SJSA1 (cell line): ENCODE measurements at regions not wholly inside any gene's neighbourhood (a gene's known extent, or its start where the extent isn't known, plus 50 kb on each side); places are given as distances from the start of the nearest gene placed in this dataset.
"Not testable (repeated sequence)": the region's sequence is repeated elsewhere in the genome, so short reads cannot be mapped to it uniquely, and the experiment has no call there.

Experiments used
- DNase-seq, 2 experiments: peaks; one replicate each; pipeline ENCODE4 v3.0.0-alpha.2; 2015 to 2020; ENCODE audit warnings: low spot score in 2 of 2, low read depth in 1 of 2
- H3K27ac ChIP-seq: fragments of 250-450 bp; sonication (Bioruptor Pico); 2 replicates; pipeline ENCODE4 v1.5.1; 2020; ENCODE audit warnings: mild to moderate bottlenecking, moderate library complexity
- H3K27me3 ChIP-seq: fragments of 250-450 bp; sonication (Bioruptor Pico); replicated peaks from 2 replicates; pipeline ENCODE4 v1.5.1; 2020; ENCODE audit warnings: mild to moderate bottlenecking, moderate library complexity
- H3K36me3 ChIP-seq: fragments of 250-450 bp; sonication (Bioruptor Pico); 2 replicates; pipeline ENCODE4 v1.5.1; 2020; ENCODE audit warnings: mild to moderate bottlenecking
- H3K4me1 ChIP-seq: fragments of 250-450 bp; sonication (Bioruptor Pico); replicated peaks from 2 replicates; pipeline ENCODE4 v1.6.1; 2021; ENCODE audit warnings: mild to moderate bottlenecking
- H3K4me3 ChIP-seq: fragments of 250-450 bp; sonication (Bioruptor Pico); 2 replicates; pipeline ENCODE4 v1.5.1; 2020; ENCODE audit warnings: mild to moderate bottlenecking
- H3K9me3 ChIP-seq: fragments of 250-450 bp; sonication (Bioruptor Pico); replicated peaks from 2 replicates; pipeline ENCODE4 v1.5.1; 2020; ENCODE audit warnings: mild to moderate bottlenecking

DNA sequence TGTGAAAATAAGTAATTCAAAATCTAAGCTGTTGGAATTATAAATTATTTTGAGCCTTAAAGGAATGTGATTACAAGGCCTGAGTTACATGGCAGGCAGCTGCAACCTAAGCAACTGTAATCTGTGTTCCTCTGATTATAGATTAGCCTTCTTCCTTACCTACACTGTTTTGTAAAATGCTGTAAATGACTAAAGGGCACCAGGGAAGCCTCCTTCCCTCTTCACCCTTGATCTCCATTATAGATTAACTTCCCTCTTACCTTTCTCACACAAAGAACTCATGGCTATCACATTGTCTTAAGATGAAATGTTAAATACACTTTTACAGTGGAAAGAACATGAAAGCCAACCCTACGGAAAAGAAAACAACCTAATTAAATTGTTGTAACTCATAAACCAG lies 423.7 kb upstream of the KLF12 start:
- Histone ChIP-seq H3K4me1 (no peaks in the 10 kb centered on the region), H3K9me3 (no peaks in the 10 kb centered on the region), H3K4me3 (no peak overlapping the region), H3K36me3 (no peaks in the 10 kb centered on the region), H3K27me3 (no peaks in the 10 kb centered on the region), H3K27ac (no peak overlapping the region)
- no peak for DNase-seq

DNA sequence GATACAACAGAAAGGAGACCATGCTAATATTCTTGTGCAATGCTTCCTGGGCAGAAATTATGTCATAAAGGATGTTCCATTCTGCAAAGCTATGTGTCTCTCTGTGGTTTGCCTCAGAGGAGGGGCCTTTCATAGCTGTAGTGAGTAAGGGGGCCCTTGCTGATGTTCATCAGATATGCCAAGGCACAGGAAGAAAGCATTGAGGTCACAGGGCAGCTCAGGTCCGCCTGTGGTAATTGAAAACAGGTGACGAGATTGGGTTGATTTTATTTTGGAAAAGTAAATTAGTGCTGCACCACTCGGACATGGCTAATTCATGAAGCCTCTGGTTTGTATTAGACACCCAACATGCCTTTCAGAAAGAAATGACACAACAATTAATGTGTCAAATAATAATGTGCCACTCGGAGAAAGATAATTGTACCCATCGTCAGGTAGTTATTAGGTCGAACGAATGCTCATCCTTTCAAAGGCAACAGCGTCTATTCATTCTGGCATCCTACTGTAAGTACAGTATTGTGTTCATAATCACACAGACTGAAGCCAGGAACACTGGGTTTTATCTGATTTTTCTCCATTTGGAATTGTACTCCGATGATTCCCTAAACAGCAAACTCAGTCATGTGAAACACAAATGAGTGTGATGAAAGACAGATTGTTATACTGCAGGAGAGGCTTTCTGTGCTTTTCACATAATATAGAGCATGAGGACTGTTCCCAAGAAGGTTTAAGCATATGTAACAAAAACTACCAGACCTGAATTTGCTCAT lies 421.6 kb upstream of the KLF12 start:
- H3K27ac ChIP-seq = no peak overlapping the region
- no peaks in the 10 kb centered on the region for H3K27me3 ChIP-seq
- no peaks in the 10 kb centered on the region for H3K4me1 ChIP-seq
- no peaks in the 10 kb centered on the region for H3K36me3 ChIP-seq
- DNase-seq = no peak
- H3K4me3 ChIP-seq = no peak overlapping the region
- H3K9me3 ChIP-seq = no peaks in the 10 kb centered on the region

DNA sequence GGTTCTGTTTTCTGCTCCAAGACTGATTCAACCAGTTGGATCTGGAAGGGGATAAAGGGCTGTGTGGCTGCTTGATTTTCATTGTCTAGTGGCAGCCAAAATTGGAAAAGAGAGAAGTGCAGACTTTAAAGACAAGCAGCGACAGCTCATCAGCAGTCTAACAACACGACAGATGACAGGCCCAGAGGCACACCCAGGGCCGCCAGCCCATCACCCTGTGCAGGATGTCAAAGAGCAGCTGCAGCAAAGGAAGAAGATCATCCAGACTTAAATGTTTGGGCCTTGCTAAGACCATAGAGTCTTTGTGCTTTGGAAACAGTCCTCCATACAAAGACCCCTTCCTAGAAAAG lies 421.0 kb upstream of the KLF12 start:
- no peak for DNase-seq
- no peak overlapping the region for H3K27ac ChIP-seq
- no peaks in the 10 kb centered on the region for H3K27me3 ChIP-seq
- H3K36me3 ChIP-seq = no peaks in the 10 kb centered on the region
- no peaks in the 10 kb centered on the region for H3K4me1 ChIP-seq
- no peak overlapping the region for H3K4me3 ChIP-seq
- H3K9me3 ChIP-seq = no peaks in the 10 kb centered on the region

DNA sequence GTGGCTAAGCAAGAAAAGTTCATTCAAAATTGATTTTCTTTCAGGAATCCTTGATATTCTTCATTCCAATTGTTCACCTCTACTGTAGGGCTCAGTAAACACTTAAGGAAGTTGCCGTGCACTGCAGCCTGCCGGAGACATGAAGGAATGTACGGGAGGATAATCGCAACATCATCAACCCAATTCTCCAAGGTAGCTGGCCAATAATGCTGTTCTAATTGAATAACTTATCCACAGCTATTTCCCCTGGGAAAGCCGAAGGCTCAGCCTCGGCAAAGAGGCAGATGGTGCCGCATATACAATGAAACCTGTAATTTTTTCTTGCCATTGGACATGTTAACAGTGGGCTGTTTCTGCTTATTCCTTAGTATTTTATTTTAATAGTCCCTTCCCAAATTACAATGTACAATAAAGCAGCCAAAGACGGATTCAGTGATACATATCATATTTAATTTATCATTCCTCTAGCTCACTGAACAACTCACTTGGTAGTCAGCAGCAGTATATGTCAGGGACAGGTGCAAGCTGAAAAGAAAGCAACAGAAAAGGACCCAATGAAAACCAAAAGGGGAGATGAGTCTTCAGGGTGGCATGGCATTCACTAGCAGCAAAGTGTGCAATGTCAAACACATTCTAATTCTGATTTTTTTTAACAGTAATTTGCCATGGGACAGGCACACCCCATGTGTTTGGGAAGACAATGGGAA lies 420.5 kb upstream of the KLF12 start:
- H3K27ac ChIP-seq = no peak overlapping the region
- no peak for DNase-seq

DNA sequence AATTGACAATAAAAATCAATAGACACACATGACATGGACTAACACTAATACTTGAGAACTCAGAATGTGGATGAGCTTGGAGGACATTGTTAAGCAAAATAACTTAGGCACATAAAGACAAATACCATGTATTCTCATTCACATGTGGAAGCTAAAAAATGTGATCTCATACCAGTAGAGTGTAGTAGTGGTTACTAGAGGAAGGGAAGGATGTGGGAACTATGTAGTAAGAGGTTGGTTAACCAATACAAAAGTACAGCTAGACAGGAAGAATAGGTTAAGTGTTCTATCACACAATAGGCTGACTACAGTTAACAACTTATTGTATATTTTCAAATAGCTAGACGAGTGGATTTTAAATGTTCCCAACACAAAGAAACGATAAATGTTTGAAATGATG lies 415.8 kb upstream of the KLF12 start:
- no peaks in the 10 kb centered on the region for H3K9me3 ChIP-seq
- H3K4me1 ChIP-seq = no peaks in the 10 kb centered on the region
- no peaks in the 10 kb centered on the region for H3K36me3 ChIP-seq
- no peak overlapping the region for H3K4me3 ChIP-seq
- H3K27ac ChIP-seq = no peak overlapping the region
- no peak for DNase-seq
- H3K27me3 ChIP-seq = no peaks in the 10 kb centered on the region

More for the DNA sequence above, 420.5 kb upstream of the KLF12 start:
- H3K4me1 ChIP-seq = no peaks in the 10 kb centered on the region
- H3K4me3 ChIP-seq = no peak overlapping the region
- no peaks in the 10 kb centered on the region for H3K9me3 ChIP-seq
- no peaks in the 10 kb centered on the region for H3K27me3 ChIP-seq
- H3K36me3 ChIP-seq = no peaks in the 10 kb centered on the region

DNA sequence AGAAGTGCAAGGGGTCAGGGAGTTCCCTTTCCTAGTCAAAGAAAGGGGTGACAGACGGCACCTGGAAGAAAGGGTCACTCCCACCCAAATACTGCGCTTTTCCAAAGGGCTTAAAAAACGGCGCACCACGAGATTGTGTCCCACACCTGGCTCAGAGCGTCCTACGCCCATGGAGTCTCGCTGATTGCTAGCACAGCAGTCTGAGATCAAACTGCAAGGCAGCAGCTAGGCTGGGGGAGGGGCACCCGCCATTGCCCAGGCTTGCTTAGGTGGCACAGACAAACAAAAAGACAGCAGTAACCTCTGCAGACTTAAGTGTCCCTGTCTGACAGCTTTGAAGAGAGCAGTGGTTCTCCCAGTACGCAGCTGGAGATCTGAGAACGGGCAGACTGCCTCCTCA lies 402.4 kb upstream of the KLF12 start:
- H3K27me3 ChIP-seq, H3K27ac ChIP-seq, H3K4me1 ChIP-seq, H3K36me3 ChIP-seq, DNase-seq, H3K9me3 ChIP-seq, H3K4me3 ChIP-seq: not testable (repeated sequence)

DNA sequence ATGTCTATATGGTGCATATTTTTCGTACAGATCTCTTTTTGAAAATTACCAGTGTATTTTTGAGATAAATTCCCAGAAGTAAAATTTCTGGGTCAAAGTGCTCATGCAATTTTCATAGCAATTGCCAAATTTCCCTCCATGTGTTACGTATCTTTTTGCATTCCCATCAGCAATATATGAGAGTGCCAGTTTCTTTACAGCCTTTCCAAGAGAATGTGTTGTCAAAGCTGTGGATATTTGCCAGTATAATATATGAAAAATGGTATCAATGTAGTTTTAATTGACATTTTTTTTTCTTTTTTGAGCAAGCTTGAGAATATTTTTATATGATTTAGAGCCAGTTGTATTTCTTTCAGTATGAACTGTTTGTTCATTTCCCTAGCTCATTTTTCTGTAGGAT lies 399.0 kb upstream of the KLF12 start:
- H3K27me3 ChIP-seq = no peaks in the 10 kb centered on the region
- no peak overlapping the region for H3K4me3 ChIP-seq
- DNase-seq = no peak
- no peak overlapping the region for H3K27ac ChIP-seq
- H3K4me1 ChIP-seq = no peaks in the 10 kb centered on the region
- no peaks in the 10 kb centered on the region for H3K36me3 ChIP-seq
- H3K9me3 ChIP-seq = no peaks in the 10 kb centered on the region

DNA sequence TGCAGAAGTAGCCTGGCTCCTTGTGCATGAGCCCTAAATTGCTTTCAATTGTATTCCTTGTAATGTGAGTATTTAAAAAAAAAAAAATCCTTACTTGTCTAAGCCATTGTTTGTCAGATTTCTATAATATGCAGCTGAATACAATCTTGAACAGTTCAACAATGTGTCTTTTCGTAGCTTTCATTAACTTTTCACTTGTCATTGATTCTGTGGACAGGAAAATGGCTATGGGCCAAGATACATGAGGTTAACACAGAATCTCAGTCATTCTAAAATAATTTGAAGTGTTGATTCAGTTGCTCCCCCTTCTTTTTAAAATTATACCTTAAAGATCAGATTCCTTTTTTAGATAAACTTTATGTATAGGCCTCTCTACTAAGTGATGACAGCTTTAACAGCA lies 395.8 kb upstream of the KLF12 start:
- no peak overlapping the region for H3K4me3 ChIP-seq
- H3K27me3 ChIP-seq = no peaks in the 10 kb centered on the region
- no peaks in the 10 kb centered on the region for H3K4me1 ChIP-seq
- H3K9me3 ChIP-seq = no peaks in the 10 kb centered on the region
- H3K36me3 ChIP-seq = no peaks in the 10 kb centered on the region
- no peak overlapping the region for H3K27ac ChIP-seq
- DNase-seq = no peak

DNA sequence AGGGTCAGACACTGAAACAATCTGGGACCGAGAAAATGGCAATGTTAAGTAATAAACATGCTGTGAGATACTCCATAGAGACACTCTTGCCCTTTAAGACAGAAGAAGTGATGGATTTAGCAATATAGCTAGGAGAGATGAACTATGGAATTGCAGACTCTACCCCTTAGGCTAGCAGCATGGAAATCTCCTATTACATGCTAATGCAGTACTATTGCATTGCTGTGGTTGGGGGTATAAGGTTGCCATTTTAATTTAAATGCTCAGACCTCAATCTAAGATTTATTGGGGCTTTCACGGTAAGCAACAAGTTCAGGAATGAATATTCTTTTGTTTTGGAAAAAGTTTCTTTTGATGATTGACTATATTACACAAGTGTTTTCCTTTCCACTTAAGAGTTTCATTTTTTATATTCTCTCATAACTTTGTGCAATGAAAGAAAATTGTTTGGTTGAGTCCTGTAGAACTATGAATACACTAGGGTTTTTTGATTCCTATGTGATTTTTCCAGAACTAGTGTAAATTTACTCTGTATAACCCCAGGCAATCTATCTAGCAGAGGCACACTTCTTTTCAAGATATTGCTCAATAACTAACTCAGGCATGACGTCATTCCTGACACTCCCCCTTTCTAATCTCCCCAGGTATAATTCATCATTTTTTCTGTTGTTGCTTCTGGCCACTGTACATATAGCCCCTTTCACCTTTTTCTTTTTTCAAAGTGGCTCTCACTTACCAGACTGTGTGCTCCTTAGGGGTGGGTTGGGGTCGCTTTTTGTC lies 394.7 kb upstream of the KLF12 start:
- Histone ChIP-seq H3K4me1 (no peaks in the 10 kb centered on the region), H3K4me3 (no peak overlapping the region), H3K27ac (no peak overlapping the region), H3K27me3 (no peaks in the 10 kb centered on the region), H3K9me3 (no peaks in the 10 kb centered on the region), H3K36me3 (no peaks in the 10 kb centered on the region)
- no peak for DNase-seq

DNA sequence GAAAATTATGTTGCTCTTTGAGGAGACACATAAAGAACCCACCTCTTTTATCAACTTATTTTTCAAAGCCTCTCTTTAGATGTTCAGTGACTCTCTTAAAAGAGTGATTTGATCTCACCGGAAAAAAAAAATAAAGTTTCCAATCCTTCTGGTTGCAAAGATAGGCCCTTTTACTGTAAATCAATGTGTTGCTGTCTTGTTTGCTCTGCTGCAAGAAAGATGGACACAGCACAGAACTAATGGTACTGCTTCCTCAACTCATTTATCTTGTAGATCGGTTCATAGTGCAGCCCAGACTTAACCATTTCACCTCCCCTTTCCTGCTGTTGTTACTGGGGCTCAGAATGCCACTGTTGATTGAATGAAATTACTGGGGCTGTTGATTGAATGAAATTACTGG lies 388.9 kb upstream of the KLF12 start:
- Histone ChIP-seq H3K9me3 (no peaks in the 10 kb centered on the region), H3K27ac (no peak overlapping the region), H3K4me3 (no peak overlapping the region), H3K36me3 (no peaks in the 10 kb centered on the region), H3K27me3 (no peaks in the 10 kb centered on the region), H3K4me1 (no peaks in the 10 kb centered on the region)
- no peak for DNase-seq

DNA sequence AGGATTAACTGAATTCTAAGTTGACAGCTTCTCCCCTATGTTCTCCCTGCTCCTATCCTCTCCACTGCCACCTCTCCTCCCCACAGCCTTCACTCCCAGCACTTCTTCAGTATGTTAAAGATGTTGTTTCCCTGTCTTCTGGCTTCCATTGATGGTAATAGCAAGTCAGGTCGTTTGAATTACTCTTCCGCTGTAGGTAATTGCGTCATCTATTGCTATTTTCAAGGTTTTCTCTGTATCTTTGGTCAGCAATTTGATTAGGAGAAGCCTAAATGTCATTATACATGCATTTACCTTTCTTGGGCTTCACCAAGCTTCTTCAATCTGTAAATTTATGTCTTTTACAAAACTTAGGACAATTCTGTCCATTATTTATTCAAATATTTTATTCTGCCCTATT lies 377.3 kb upstream of the KLF12 start:
- no peaks in the 10 kb centered on the region for H3K36me3 ChIP-seq
- no peak overlapping the region for H3K4me3 ChIP-seq
- H3K27ac ChIP-seq = no peak overlapping the region
- H3K9me3 ChIP-seq = no peaks in the 10 kb centered on the region
- H3K27me3 ChIP-seq = no peaks in the 10 kb centered on the region
- H3K4me1 ChIP-seq = no peaks in the 10 kb centered on the region
- no peak for DNase-seq

DNA sequence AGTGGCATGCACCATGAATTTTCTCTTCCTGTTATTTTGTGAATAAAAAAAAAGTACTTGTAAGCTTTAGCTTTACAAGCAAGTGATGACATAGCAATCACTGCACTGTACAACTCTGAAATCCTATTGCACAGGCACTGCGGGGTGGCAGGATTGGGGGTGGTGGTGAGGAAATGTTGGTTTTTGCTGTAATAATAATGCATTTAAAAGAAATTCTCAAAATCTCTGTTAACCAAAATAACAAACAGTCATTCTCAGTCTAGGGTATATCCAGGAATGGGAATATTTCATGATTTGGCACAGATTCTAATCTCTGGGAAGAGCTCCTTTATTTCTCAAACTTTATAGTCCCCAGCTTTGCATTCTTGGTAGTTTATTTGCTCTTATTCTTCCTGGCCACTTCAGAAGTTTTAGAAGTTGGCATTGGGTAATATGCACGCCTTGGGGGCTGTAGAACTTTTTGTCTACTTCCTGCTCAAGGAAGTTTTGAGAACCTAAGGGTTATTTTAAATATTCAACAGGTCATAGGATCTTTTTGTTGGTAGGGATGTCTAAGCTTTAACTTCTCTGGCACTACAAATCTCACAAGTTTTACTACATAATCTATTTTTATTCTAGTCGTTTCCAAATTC lies 353.0 kb upstream of the KLF12 start:
- no peak overlapping the region for H3K27ac ChIP-seq
- no peaks in the 10 kb centered on the region for H3K9me3 ChIP-seq
- no peak overlapping the region for H3K4me3 ChIP-seq
- H3K4me1 ChIP-seq = no peaks in the 10 kb centered on the region
- DNase-seq = no peak
- no peaks in the 10 kb centered on the region for H3K27me3 ChIP-seq
- no peaks in the 10 kb centered on the region for H3K36me3 ChIP-seq

DNA sequence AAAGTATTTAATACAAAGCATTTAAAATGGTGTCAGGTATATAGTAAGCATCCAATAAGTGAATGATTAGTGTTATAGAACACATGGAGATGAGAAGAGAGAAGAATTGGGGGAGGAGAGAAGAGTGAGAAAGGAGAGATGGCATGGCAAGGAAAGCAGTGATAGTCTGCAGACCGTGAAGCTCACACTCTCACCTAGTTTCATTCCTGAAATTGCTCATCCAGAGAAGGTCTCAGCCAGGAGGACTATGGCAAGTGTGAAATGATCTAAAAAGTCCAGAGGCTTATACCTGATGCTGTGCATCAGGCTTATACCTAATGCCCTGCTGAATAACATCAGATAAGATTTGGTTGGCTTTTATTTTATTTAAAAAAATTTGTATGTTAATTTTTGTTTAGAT lies 351.6 kb upstream of the KLF12 start:
- no peak for DNase-seq
- Histone ChIP-seq H3K4me3 (no peak overlapping the region), H3K4me1 (no peaks in the 10 kb centered on the region), H3K9me3 (no peaks in the 10 kb centered on the region), H3K27me3 (no peaks in the 10 kb centered on the region), H3K36me3 (no peaks in the 10 kb centered on the region), H3K27ac (no peak overlapping the region)

DNA sequence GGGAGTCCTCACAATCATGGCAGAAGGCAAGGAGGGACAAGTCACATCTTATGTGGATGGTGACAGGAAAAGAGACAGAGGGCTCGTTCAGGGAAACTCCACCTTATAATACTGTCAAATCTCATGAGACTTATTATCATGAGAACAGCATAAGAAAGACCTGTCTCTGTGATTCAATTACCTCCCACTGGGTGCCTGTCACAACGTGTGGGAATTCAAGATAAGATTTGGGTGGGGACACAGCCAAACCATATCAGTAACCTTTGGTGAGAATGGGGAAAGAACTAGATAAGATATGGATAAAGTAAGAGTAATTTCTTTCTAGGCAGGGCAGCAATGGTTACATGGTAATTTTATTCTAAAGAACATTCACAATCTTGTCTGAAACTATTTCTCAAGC lies 344.9 kb upstream of the KLF12 start:
- no peak overlapping the region for H3K4me3 ChIP-seq
- DNase-seq = no peak
- H3K9me3 ChIP-seq = no peaks in the 10 kb centered on the region
- no peaks in the 10 kb centered on the region for H3K4me1 ChIP-seq
- H3K27me3 ChIP-seq = no peaks in the 10 kb centered on the region
- H3K27ac ChIP-seq = no peak overlapping the region
- no peaks in the 10 kb centered on the region for H3K36me3 ChIP-seq
